HEK293 (cell line): ENCODE measurements at regions not wholly inside any gene's neighbourhood (a gene's known extent, or its start where the extent isn't known, plus 50 kb on each side); places are given as distances from the start of the nearest gene placed in this dataset.

Experiments used
- CTCF ChIA-PET: fragments of 350-600 bp; formaldehyde crosslinking; extraction: SDS; loops from one replicate; lab custom pipeline; 2021; ENCODE audit warnings: antibody characterized with exemption; lab: Yijun Ruan, JAX
- POLR2A ChIA-PET: fragments of 300-600 bp; formaldehyde crosslinking; extraction: SDS; loops from one replicate; lab custom pipeline; 2020; ENCODE audit warnings: antibody characterized with exemption, inconsistent platforms; lab: Yijun Ruan, JAX
- H3K27ac ChIP-seq: fragments of 200-500 bp; sonication (Bioruptor generic); 2 replicates; pipeline ENCODE4 v1.5.1; 2014; ENCODE audit warnings: low read depth, low read length, control low read depth, inconsistent platforms; ENCODE audit errors: extremely low read depth
- H3K36me3 ChIP-seq, 2 experiments: fragments of 200-500 bp in 1 of 2; sonication (Bioruptor generic) in 1 of 2; 1 replicate in 1 of 2; 2 replicates in 1 of 2; pipeline ENCODE4 v1.5.1; 2014 to 2017; ENCODE audit warnings: inconsistent platforms in 2 of 2, low read length in 2 of 2; ENCODE audit not compliant: control insufficient read depth in 2 of 2, insufficient read depth in 1 of 2
- H3K4me1 ChIP-seq: fragments of 200-500 bp; sonication (Bioruptor generic); 2 replicates; pipeline ENCODE4 v1.5.1; 2014; ENCODE audit warnings: mild to moderate bottlenecking, low read length, inconsistent platforms; ENCODE audit not compliant: control insufficient read depth, insufficient read depth
- H3K4me3 ChIP-seq: 2 replicates; pipeline ENCODE4 v1.5.1; 2011; ENCODE audit warnings: low read depth, mild to moderate bottlenecking, control low read depth, low read length, moderate library complexity
- H3K9me3 ChIP-seq: fragments of 200-500 bp; sonication (Bioruptor generic); 2 replicates; pipeline ENCODE4 v1.5.1; 2014; ENCODE audit warnings: low read depth, low read length, inconsistent platforms; ENCODE audit not compliant: control insufficient read depth, insufficient read depth
- HOXD13 ChIP-seq: sonication (generic); formaldehyde crosslinking; IDR thresholded peaks from 2 replicates; pipeline ENCODE4 v1.8.0; 2022; ENCODE audit warnings: missing genetic modification reagents, borderline replicate concordance
- KLF10 ChIP-seq: fragments of 450-650 bp; IDR thresholded peaks from 2 replicates; pipeline ENCODE4 v1.5.1; 2018; ENCODE audit warnings: missing biosample characterization, mild to moderate bottlenecking, missing genetic modification characterization
- KLF9 ChIP-seq: fragments of 450-650 bp; formaldehyde crosslinking; IDR thresholded peaks from 2 replicates; pipeline ENCODE4 v1.5.1; 2016; ENCODE audit warnings: missing biosample characterization, missing genetic modification characterization, low read depth
- OSR2 ChIP-seq: fragments of 450-650 bp; formaldehyde crosslinking; IDR thresholded peaks from 2 replicates; pipeline ENCODE4 v1.5.1; 2016; ENCODE audit warnings: missing biosample characterization, missing genetic modification characterization
- SALL2 ChIP-seq: fragments of 450-650 bp; formaldehyde crosslinking; IDR thresholded peaks from 2 replicates; pipeline ENCODE4 v1.5.0; 2017; ENCODE audit warnings: missing biosample characterization, mild to moderate bottlenecking, missing genetic modification characterization, borderline replicate concordance
- SETDB1 ChIP-seq: IDR thresholded peaks from one replicate; pipeline ENCODE4 v1.6.1; 2017; ENCODE audit warnings: mild to moderate bottlenecking, low read length, moderate library complexity, mixed read lengths; ENCODE audit not compliant: insufficient read length
- YY1 ChIP-seq: fragments of 450-650 bp; formaldehyde crosslinking; IDR thresholded peaks from 2 replicates; pipeline ENCODE4 v1.5.1; 2018; ENCODE audit warnings: missing biosample characterization, missing genetic modification characterization
- ZFP69B ChIP-seq: fragments of 450-650 bp; formaldehyde crosslinking; IDR thresholded peaks from 2 replicates; pipeline ENCODE4 v1.5.1; 2016; ENCODE audit warnings: missing biosample characterization, missing genetic modification characterization
- ZNF132 ChIP-seq: fragments of 450-650 bp; formaldehyde crosslinking; IDR thresholded peaks from 2 replicates; pipeline ENCODE4 v1.5.1; 2017; ENCODE audit warnings: missing biosample characterization, missing genetic modification characterization, borderline replicate concordance
- ZNF133 ChIP-seq: fragments of 450-650 bp; formaldehyde crosslinking; IDR thresholded peaks from 2 replicates; pipeline ENCODE4 v1.5.1; 2016; ENCODE audit warnings: missing biosample characterization, missing genetic modification characterization
- ZNF175 ChIP-seq: fragments of 450-650 bp; formaldehyde crosslinking; IDR thresholded peaks from 2 replicates; pipeline ENCODE4 v1.5.1; 2016; ENCODE audit warnings: missing biosample characterization, missing genetic modification characterization
- ZNF266 ChIP-seq: fragments of 450-650 bp; formaldehyde crosslinking; IDR thresholded peaks from 2 replicates; pipeline ENCODE4 v1.5.1; 2016; ENCODE audit warnings: missing biosample characterization, missing genetic modification characterization, low read depth
- ZNF292 ChIP-seq: fragments of 450-650 bp; formaldehyde crosslinking; IDR thresholded peaks from 2 replicates; pipeline ENCODE4 v1.5.1; 2016; ENCODE audit warnings: low read depth, missing biosample characterization, missing genetic modification characterization, borderline replicate concordance
- ZNF530 ChIP-seq: fragments of 450-650 bp; formaldehyde crosslinking; IDR thresholded peaks from 2 replicates; pipeline ENCODE4 v1.5.1; 2016; ENCODE audit warnings: low read depth, missing biosample characterization, missing genetic modification characterization
- ZNF624 ChIP-seq: fragments of 450-650 bp; formaldehyde crosslinking; IDR thresholded peaks from 2 replicates; pipeline ENCODE4 v1.5.1; 2017; ENCODE audit warnings: missing biosample characterization, missing genetic modification characterization
- ZNF76 ChIP-seq: fragments of 450-650 bp; formaldehyde crosslinking; IDR thresholded peaks from 2 replicates; pipeline ENCODE4; 2016; ENCODE audit warnings: low read depth, missing biosample characterization, missing genetic modification characterization, borderline replicate concordance
- ZNF830 ChIP-seq: fragments of 450-650 bp; IDR thresholded peaks from 2 replicates; pipeline ENCODE4 v1.5.0; 2018; ENCODE audit warnings: missing biosample characterization, missing genetic modification characterization, low read depth, mild to moderate bottlenecking, moderate library complexity
- ZNF837 ChIP-seq: fragments of 450-650 bp; formaldehyde crosslinking; IDR thresholded peaks from 2 replicates; pipeline ENCODE4 v1.5.1; 2016; ENCODE audit warnings: missing biosample characterization, missing genetic modification characterization
- ZSCAN5A ChIP-seq: fragments of 450-650 bp; formaldehyde crosslinking; IDR thresholded peaks from 2 replicates; pipeline ENCODE4 v1.5.1; 2016; ENCODE audit warnings: missing biosample characterization, missing genetic modification characterization
- TF ChIP-seq, protein P1 (sequence below): fragments of 450-650 bp; formaldehyde crosslinking; optimal IDR thresholded peaks from 2 replicates; pipeline ENCODE3; 2016; ENCODE audit warnings: missing biosample characterization, mild to moderate bottlenecking, missing genetic modification characterization
- TF ChIP-seq, protein P2 (sequence below): fragments of 450-650 bp; formaldehyde crosslinking; IDR thresholded peaks from 2 replicates; pipeline ENCODE4 v1.5.1; 2016; ENCODE audit warnings: missing biosample characterization, missing genetic modification characterization
- TF ChIP-seq, protein P3 (sequence below): fragments of 450-650 bp; formaldehyde crosslinking; IDR thresholded peaks from 2 replicates; pipeline ENCODE4 v1.5.1; 2016; ENCODE audit warnings: missing biosample characterization, missing genetic modification characterization

DNA sequence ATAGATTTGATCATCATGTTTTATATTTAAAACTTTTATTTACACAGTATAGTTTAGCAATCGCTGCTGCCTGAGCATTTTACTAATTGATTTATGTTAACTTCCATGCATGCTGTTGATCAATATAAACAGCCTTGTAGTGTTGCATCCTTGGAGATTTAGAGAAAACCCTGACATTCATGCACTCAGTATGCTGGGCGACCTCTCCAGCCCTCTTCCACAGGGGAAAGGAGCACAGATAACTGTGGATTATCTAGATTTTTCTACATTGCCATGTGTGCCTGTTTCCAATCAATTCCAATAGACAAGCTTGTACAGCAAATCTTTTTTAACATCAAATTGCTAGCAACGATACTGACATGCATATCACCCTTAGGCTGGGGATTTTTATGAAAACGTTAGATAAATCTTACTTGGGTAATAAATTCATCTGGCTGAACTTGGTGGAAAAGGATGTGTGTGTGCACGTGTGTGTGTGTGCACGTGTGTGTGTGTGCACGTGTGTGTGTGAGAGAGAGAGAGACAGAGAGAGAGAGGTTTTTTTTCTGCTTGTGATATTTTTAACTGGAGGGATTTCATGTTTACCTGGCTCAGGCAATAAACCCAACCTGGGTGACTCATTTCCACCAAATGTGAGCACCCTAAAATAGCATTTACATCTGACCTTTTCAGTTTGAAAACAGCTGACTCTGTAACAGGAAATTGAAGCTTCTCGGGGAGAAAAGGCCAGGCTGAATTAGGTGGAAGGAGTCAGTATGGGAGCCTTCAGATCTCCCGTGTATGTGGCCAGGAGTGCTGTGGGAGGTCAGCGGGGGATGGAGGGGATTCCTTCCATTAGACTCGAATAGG, 339.8 kb downstream of the PRDM2 start:
- Histone ChIP-seq H3K4me3 (no peak overlapping the region), H3K9me3 (no peaks in the 10 kb centered on the region)
- CTCF ChIA-PET, result interaction anchor here (0.7 to 0.9 kb wide), 3 partner anchors 28 to 130 kb away, joined by 3 to 9 read pairs (median 3); no protein-coding TSS in a partner anchor
- no peak for TF ChIP-seq KLF9
- TF ChIP-seq, all 188 proteins: peak for 0
- POLR2A ChIA-PET, result no interaction called here
- Histone ChIP-seq H3K4me1 (no peaks in the 10 kb centered on the region), H3K27ac (no peak overlapping the region), H3K36me3 (no peaks in the 10 kb centered on the region)

DNA sequence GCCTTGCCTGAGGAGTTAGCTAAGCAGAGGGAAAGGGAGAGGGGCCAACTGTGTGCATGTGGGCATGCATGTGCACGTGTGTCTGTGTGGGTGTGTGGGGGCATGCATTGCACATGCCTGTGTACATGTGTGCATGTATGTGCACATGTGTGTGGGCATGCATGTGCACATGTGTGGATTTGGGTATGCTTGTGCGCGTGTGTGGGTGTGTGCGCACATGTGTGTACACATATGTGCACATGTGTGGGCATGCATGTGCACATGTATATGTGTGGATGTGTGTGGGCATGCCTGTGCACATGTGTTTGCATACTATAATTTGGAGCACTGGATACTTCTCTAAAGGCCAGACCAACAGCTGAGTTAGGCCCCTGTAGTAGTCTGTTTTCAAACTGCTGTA, 350.0 kb downstream of the PRDM2 start:
- H3K9me3 ChIP-seq, result no peaks in the 10 kb centered on the region
- no peak overlapping the region for H3K27ac ChIP-seq
- H3K4me3 ChIP-seq, result no peak overlapping the region
- H3K4me1 ChIP-seq, result no peaks in the 10 kb centered on the region
- ChIA-PET POLR2A (interaction anchor here (0.9 kb wide), 1 partner anchor 8 kb away, joined by 3 read pairs; no protein-coding TSS in a partner anchor), CTCF (no interaction called here)
- no peaks in the 10 kb centered on the region for H3K36me3 ChIP-seq
- TF ChIP-seq ZNF837 (tag by site-specific recombination), result no peak
- TF ChIP-seq ZNF530 (tag by site-specific recombination), result no peak

DNA sequence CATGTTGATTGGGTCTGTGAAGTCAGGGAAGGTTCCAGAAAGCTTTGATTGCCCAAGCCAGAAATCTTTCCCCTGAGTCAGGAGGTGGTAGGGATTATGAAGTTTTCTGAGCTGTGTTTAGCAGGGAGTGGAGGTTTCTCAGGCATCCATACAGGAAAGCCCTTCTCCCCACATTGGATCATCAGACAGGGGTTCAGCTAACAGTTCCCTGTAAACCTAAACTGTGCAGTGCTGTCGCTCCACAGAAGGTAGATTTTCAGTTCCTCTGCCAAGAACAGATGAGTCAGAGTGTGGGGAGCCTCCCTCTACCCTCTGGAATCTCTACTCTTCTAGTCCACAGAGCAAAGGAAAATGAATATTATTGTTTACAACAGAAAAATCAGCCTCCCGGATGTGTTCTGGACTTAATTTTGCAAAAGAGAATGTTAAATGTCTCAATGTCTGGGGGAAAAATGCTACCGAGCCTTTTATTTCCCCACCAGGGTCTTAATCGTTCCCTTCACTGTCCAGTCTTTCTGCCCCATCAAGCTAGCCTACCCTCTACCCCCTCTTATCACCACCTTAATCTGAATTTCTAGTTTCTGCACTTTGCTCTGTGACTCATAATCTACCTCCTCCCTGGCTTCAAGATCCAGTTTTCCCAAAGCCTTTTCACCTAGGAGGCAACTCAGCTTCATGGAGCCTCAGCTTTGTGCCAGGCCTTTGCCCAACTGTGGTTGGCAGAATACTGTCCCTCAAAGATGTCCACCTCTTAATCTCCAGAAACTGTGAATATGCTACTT, 355.6 kb downstream of the PRDM2 start:
- TF ChIP-seq, protein P1, sequence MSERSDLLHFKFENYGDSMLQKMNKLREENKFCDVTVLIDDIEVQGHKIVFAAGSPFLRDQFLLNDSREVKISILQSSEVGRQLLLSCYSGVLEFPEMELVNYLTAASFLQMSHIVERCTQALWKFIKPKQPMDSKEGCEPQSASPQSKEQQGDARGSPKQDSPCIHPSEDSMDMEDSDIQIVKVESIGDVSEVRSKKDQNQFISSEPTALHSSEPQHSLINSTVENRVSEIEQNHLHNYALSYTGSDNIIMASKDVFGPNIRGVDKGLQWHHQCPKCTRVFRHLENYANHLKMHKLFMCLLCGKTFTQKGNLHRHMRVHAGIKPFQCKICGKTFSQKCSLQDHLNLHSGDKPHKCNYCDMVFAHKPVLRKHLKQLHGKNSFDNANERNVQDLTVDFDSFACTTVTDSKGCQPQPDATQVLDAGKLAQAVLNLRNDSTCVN (tag by site-specific recombination), result no peak
- TF ChIP-seq ZNF76 (no peak), ZNF175 (tag by site-specific recombination) (no peak), HOXD13 (no peak), ZNF830 (no peak)
- Histone ChIP-seq H3K4me3 (no peak overlapping the region), H3K9me3 (no peaks in the 10 kb centered on the region), H3K4me1 (no peaks in the 10 kb centered on the region), H3K36me3 (no peaks in the 10 kb centered on the region), H3K27ac (no peak overlapping the region)
- CTCF ChIA-PET, result no interaction called here
- POLR2A ChIA-PET, result no interaction called here

- ChIA-PET CTCF (no interaction called here), POLR2A (interaction anchor here (0.7 kb wide), 1 partner anchor 8 kb away, joined by 3 read pairs; no protein-coding TSS in a partner anchor)
- Histone ChIP-seq H3K4me3 (no peak overlapping the region), H3K9me3 (no peaks in the 10 kb centered on the region), H3K36me3 (no peaks in the 10 kb centered on the region), H3K4me1 (no peaks in the 10 kb centered on the region), H3K27ac (no peak overlapping the region)
- TF ChIP-seq ZNF624 (tag by site-specific recombination) (no peak), ZNF837 (tag by site-specific recombination) (no peak), SALL2 (tag by site-specific recombination) (no peak), KLF10 (tag by site-specific recombination) (no peak), ZNF266 (tag by site-specific recombination) (no peak), ZNF292 (tag by site-specific recombination) (no peak), ZNF133 (tag by site-specific recombination) (no peak), SETDB1 (no peak), ZNF132 (tag by site-specific recombination) (no peak), YY1 (tag by site-specific recombination) (no peak), OSR2 (no peak), ZFP69B (tag by site-specific recombination) (no peak), ZSCAN5A (tag by site-specific recombination) (no peak)
- TF ChIP-seq, protein P2, sequence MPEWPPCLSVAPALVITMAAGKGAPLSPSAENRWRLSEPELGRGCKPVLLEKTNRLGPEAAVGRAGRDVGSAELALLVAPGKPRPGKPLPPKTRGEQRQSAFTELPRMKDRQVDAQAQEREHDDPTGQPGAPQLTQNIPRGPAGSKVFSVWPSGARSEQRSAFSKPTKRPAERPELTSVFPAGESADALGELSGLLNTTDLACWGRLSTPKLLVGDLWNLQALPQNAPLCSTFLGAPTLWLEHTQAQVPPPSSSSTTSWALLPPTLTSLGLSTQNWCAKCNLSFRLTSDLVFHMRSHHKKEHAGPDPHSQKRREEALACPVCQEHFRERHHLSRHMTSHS (tag by site-specific recombination), result no peak
- TF ChIP-seq, protein P3, sequence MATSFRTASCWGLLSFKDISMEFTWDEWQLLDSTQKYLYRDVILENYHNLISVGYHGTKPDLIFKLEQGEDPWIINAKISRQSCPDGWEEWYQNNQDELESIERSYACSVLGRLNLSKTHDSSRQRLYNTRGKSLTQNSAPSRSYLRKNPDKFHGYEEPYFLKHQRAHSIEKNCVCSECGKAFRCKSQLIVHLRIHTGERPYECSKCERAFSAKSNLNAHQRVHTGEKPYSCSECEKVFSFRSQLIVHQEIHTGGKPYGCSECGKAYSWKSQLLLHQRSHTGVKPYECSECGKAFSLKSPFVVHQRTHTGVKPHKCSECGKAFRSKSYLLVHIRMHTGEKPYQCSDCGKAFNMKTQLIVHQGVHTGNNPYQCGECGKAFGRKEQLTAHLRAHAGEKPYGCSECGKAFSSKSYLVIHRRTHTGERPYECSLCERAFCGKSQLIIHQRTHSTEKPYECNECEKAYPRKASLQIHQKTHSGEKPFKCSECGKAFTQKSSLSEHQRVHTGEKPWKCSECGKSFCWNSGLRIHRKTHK (tag by site-specific recombination), result no peak
These were observed 357.7 kb downstream of the PRDM2 start for GRCh38 chr1:14057640-14058039.
